GM18519 (cell line): ENCODE measurements at regions not wholly inside any gene's neighbourhood (a gene's known extent, or its start where the extent isn't known, plus 50 kb on each side); places are given as distances from the start of the nearest gene placed in this dataset.
"Not testable (repeated sequence)": the region's sequence is repeated elsewhere in the genome, so short reads cannot be mapped to it uniquely, and the experiment has no call there.

Experiments
- ATAC-seq: cut with Tn5 transposase; IDR thresholded peaks from one replicate; pipeline ENCODE4 v1.9.1; 2021; ENCODE audit warnings: mild to moderate bottlenecking, moderate library complexity; ENCODE audit not compliant: unreplicated experiment, low FRiP score

DNA sequence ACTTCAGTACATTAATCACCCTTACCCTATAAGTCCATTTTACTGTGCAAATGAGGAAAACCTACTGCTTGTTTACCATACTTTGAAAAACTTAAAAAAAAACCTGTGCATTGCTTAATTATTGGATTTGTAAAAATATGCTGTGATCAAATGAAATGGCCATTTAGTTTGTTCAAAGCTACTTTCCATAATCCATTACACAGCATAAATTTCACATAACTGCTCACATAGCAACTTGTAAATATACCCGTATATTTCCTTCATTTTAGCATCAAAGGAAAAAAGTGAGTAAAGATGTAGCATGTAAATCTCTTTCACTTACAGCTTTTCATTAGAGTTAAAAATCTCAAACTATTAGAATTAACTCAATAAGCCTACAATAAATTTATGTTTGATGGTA is 415.1 kb downstream of the NR4A2 start:
- no peak for ATAC-seq

DNA sequence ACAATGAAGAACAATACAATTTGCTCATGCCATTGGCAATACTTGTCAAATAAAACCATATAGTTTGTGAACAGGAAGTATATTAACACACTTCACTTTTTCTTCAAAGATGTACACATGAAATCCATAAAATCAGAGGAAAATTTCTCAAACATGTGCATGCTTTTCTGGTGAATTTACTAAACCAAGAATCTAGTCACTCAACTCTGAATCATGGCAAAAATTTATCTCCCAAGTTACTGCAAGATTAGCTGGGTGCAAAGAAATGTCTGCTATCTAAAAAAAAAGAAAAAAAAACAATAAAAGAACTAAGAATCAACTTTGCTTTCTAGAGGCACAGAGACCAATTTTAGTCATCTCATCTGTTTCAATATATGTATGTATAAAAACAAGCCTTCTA is 419.2 kb downstream of the NR4A2 start:
- no peak for ATAC-seq

- ATAC-seq: no peak
These were observed 424.0 kb downstream of the NR4A2 start for GRCh38 chr2:155908567-155908966.

DNA sequence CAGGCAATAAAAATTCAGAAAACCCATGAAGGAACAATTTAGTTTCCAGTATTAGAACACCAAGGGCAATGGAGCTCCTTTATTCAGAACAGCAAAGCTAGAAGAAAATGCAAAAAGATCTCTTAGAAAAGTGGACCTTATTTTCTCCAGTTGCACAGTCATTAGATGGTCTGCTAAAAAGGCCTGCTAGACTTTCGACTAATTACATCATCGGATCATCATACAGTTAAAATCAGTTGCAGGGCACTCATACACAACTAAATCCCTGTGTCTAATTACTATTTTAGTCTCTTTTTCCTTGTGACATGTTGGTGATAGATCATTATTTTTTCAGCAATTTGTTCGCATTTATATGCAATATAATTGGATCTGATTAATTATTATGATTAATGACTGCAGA is 425.3 kb downstream of the NR4A2 start:
- ATAC-seq: no peak

DNA sequence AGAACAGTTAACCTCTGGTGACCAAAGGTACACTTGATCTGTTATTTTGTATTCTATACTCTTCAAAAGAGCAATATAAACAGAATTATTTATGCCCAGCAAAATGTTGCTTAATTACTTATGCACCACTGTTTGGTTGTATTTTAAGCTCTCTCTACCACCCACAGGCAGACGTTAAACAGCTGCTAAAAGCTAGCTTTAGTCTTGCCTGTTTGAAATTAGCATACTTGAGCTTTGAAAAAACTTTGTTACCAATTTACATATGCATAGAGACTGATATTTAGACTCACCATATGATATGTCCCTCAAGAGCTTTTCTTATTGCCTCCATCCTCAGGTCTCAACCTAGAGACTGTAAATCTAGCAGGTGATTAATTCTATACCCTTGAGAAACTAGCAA is 426.9 kb downstream of the NR4A2 start:
- no peak for ATAC-seq

- ATAC-seq: no peak
These were observed 427.8 kb downstream of the NR4A2 start for GRCh38 chr2:155904720-155905119.

- ATAC-seq: no peak
These were observed 429.9 kb downstream of the NR4A2 start for GRCh38 chr2:155902635-155903034.

- no peak for ATAC-seq
These were observed 437.5 kb downstream of the NR4A2 start for GRCh38 chr2:155895016-155895415.

DNA sequence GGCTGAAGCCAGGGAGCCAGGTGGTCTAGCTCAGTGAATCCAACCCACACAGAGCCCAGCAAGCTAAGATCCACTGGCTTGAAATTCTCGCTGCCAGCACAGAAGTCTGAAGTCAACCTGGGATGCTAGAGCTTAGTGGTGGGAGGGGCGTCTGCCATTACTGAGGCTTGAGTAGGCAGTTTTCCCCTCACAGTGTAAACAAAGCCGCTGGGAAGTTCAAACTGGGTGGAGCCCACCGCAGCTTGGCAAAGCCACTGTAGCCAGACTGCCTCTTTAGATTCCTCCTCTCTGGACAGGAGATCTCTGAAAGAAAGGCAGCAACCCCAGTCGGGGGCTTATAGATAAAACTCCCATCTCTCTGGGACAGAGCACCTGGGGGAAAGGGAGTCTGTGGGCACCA is 452.1 kb downstream of the NR4A2 start:
- not testable (repeated sequence) for ATAC-seq

- ATAC-seq: not testable (repeated sequence)
These were observed 452.6 kb downstream of the NR4A2 start for GRCh38 chr2:155879900-155880299.

- ATAC-seq: no peak
These were observed 460.1 kb downstream of the NR4A2 start for GRCh38 chr2:155872396-155872795.

- ATAC-seq: no peak
These were observed 460.6 kb downstream of the NR4A2 start for GRCh38 chr2:155871940-155872339.

DNA sequence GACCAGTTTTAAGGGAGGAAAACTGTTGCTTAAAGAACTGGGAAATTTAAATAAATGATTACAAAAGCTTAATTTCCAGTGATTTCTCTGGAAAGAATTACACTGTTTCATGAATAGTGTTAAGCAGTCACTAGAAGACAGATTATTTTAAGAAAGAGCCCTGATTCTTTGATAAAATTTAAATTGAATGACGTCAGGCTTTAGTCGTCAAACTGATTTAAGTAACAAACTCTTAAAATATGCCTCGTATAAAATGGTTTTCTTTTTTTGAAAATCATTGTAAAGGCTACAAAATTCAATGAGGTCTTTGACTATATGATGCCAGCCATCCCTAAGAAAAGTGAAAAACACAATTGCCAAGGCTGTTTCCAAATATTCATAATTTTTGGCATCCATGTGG is 465.0 kb downstream of the NR4A2 start:
- ATAC-seq: no peak

- ATAC-seq: no peak
These were observed 466.0 kb downstream of the NR4A2 start for GRCh38 chr2:155866477-155866876.

GRCh38 chr2:155852156-155852555 is 480.4 kb downstream of the NR4A2 start:
- no peak for ATAC-seq

DNA sequence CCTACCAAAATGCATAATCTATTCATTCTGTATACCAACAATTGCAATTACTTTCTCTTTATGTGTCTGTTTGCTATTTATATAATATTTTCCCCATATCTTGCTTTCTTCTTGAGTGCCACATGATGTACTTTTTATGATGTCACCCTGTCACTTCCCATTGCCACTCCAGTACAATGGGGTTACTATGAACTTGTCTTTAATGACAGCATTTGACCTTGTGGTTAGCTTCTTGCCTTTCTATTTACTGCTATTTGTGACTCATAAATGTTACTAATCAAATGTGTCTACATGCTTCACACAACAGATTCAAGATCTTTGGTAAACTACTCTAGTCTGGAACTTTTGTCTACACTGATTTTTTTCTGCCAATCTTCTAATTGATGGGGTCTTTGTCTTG is 486.3 kb downstream of the NR4A2 start:
- no peak for ATAC-seq

GRCh38 chr2:155844461-155844860 is 488.1 kb downstream of the NR4A2 start:
- no peak for ATAC-seq

- no peak for ATAC-seq
These were observed 490.4 kb downstream of the NR4A2 start for GRCh38 chr2:155842103-155842502.

DNA sequence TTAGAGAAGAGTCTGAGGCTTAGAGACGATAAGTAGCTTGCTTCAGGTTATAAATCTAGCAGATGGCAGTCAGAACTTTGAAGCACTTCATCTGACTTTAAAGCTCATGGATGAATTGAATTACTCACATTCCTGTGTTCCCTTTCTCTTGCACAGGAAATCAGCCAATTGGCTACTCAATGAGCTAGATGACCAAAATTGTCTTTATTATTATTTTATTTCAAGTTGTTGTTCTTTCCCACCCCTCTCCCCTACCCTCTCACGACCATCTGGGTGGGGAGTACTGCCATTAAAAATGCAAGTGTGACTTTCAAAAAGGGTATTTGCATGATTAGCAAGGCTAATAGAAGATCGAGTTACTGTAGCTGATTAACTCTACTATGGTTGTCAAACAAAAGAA is 491.1 kb downstream of the NR4A2 start:
- no peak for ATAC-seq

GRCh38 chr2:155840661-155841060 is 491.9 kb downstream of the NR4A2 start:
- no peak for ATAC-seq

GRCh38 chr2:155839991-155840390 is 492.5 kb downstream of the NR4A2 start:
- ATAC-seq: no peak

- ATAC-seq: no peak
These were observed 493.1 kb downstream of the NR4A2 start for GRCh38 chr2:155839436-155839835.

GRCh38 chr2:155836439-155836838 is 496.1 kb downstream of the NR4A2 start:
- no peak for ATAC-seq
